Muscle layer of duodenum (tissue), 2 donors: ENCODE measurements at regions not wholly inside any gene's neighbourhood (a gene's known extent, or its start where the extent isn't known, plus 50 kb on each side); places are given as distances from the start of the nearest gene placed in this dataset.
A peak's percentile ranks its signal among the peaks of the same experiment; 100 is the strongest.
"Not testable (repeated sequence)": the region's sequence is repeated elsewhere in the genome, so short reads cannot be mapped to it uniquely, and the experiment has no call there.

Experiments
- H3K27ac ChIP-seq: one replicate; pipeline ENCODE4 v1.7.0; 2013; ENCODE audit warnings: mild to moderate bottlenecking, low read length
- H3K27me3 ChIP-seq: one replicate; pipeline ENCODE4 v1.7.0; 2013; ENCODE audit warnings: low read depth, mild to moderate bottlenecking, control low read depth, low read length
- H3K36me3 ChIP-seq, 2 donors: one replicate each; pipeline ENCODE4 v1.7.0; 2013; ENCODE audit warnings: low read length in 2 of 2, control low read depth in 1 of 2, mild to moderate bottlenecking in 1 of 2; ENCODE audit not compliant: insufficient read depth in 2 of 2, control insufficient read depth in 1 of 2
- H3K4me1 ChIP-seq, 2 donors: one replicate each; pipeline ENCODE4 v1.7.0; 2013; ENCODE audit warnings: low read length in 2 of 2, mild to moderate bottlenecking in 2 of 2, control low read depth in 1 of 2, moderate library complexity in 1 of 2; ENCODE audit not compliant: insufficient read depth in 2 of 2, control insufficient read depth in 1 of 2
- H3K4me3 ChIP-seq, 2 donors: one replicate each; pipeline ENCODE4 v1.7.0; 2013; ENCODE audit warnings: low read length in 2 of 2, low read depth in 1 of 2, mild to moderate bottlenecking in 1 of 2
- H3K9me3 ChIP-seq, 2 donors: one replicate each; pipeline ENCODE4 v1.7.0; 2013; ENCODE audit warnings: low read length in 2 of 2, control low read depth in 1 of 2, mild to moderate bottlenecking in 1 of 2; ENCODE audit not compliant: control insufficient read depth in 1 of 2
- donor health status: healthy.

DNA sequence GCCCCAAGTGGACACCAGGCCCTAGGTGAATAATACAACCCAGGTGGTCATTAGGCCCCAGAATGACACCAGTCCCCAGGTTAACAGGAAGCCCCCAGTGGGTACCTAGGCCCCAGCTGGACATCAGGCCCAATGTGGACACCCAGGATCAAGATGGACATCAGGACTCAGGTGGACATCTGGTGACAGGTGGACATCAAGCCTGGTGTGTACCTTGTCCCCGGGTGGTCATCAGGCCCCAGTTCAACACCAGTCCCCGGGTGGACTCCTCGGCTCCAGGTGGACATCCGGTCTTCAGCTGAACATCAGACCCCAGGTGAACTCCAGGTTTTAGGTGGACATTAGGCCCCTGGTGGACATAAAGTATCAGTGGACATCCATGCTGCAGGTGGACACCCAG lies 524.6 kb downstream of the FOXD4L4 start:
- H3K27me3 ChIP-seq, H3K9me3 ChIP-seq, H3K36me3 ChIP-seq, H3K4me3 ChIP-seq, H3K27ac ChIP-seq, H3K4me1 ChIP-seq: not testable (repeated sequence)

DNA sequence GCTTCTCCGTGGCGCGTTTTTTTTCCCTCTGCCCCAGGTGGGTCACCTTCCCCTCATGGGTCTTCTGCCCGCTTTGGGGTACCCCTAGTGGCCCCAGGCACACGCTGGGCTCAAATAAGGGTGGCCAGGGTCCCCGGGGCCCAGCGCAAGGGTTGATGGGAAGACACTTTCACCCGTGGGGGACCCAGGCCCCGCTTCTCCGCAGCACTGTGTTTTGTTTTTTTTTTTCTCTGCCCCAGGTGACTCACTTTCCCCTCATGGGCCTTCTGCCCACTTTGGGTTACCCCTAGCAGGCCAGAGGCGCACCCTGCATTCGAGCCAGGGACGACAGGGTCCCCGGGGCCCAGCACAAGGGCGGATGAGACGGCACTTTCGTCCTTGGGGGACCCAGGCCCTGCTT lies 526.7 kb downstream of the FOXD4L4 start:
- not testable (repeated sequence) for H3K4me3 ChIP-seq, H3K9me3 ChIP-seq, H3K36me3 ChIP-seq, H3K27me3 ChIP-seq, H3K4me1 ChIP-seq, H3K27ac ChIP-seq

DNA sequence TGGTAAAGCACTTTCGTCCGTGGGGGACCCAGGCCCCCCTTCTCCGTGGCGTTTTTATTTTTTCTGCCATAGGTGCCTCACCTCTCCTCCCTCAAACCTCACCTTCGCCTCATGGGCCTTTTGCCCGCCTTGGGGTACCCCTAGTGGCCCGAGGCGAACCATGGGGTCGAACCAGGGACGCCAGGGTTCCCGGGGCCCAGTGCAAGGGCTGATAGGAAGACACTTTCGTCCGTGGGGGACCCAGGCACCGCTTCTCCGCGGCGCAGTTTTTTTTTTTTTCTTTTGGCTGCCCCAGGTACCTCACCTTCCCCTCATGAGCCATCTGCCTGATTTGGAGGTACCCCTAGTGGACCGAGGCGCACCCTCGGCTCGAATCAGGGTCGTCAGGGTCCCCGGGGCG lies 527.8 kb downstream of the FOXD4L4 start:
- not testable (repeated sequence) for H3K27me3 ChIP-seq, H3K4me1 ChIP-seq

DNA sequence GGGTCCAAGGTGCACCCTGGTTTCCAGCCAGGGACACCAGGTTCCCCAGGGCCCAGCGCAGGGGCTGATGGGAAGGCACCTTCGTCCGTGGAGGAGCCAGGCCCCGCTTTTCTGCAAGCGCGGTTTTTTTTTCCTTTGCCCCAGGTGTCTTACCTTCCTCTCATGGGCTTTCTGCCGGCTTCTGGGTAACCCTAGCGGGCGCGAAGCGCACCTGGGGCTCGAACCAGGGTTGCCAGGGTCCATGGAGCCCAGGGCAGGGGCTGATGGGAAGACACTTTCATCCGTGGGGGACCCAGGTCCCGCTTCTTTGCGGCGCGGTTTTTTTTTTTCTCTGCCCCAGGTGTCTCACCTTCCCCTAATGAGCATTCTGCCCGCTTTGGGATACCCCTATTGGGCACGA lies 529.3 kb downstream of the FOXD4L4 start:
- H3K4me3 ChIP-seq, H3K36me3 ChIP-seq, H3K9me3 ChIP-seq: not testable (repeated sequence)

More for the DNA sequence above, 527.8 kb downstream of the FOXD4L4 start:
- H3K36me3 ChIP-seq, H3K9me3 ChIP-seq, H3K4me3 ChIP-seq, H3K27ac ChIP-seq: not testable (repeated sequence)

GRCh38 chr9:66266856-66267430 lies 530.0 kb downstream of the FOXD4L4 start:
- H3K4me3 ChIP-seq: not testable (repeated sequence)

More for the DNA sequence above, 529.3 kb downstream of the FOXD4L4 start:
- not testable (repeated sequence) for H3K27ac ChIP-seq, H3K4me1 ChIP-seq, H3K27me3 ChIP-seq

GRCh38 chr9:66267684-66268083 lies 530.7 kb downstream of the FOXD4L4 start:
- not testable (repeated sequence) for H3K4me1 ChIP-seq, H3K27ac ChIP-seq, H3K36me3 ChIP-seq, H3K27me3 ChIP-seq, H3K9me3 ChIP-seq, H3K4me3 ChIP-seq

More at GRCh38 chr9:66266856-66267430, 530.0 kb downstream of the FOXD4L4 start:
- H3K9me3 ChIP-seq, H3K27ac ChIP-seq, H3K36me3 ChIP-seq, H3K27me3 ChIP-seq, H3K4me1 ChIP-seq: not testable (repeated sequence)

GRCh38 chr9:66269024-66269423 lies 532.1 kb downstream of the FOXD4L4 start:
- not testable (repeated sequence) for H3K27me3 ChIP-seq, H3K36me3 ChIP-seq, H3K4me3 ChIP-seq, H3K4me1 ChIP-seq, H3K9me3 ChIP-seq, H3K27ac ChIP-seq

- not testable (repeated sequence) for H3K4me1 ChIP-seq, H3K27me3 ChIP-seq, H3K36me3 ChIP-seq, H3K27ac ChIP-seq, H3K9me3 ChIP-seq
- H3K4me3 ChIP-seq: peak overlapping the region in 1 of 2 donors; percentile 57
These were observed 532.8 kb downstream of the FOXD4L4 start for GRCh38 chr9:66269783-66270182.

DNA sequence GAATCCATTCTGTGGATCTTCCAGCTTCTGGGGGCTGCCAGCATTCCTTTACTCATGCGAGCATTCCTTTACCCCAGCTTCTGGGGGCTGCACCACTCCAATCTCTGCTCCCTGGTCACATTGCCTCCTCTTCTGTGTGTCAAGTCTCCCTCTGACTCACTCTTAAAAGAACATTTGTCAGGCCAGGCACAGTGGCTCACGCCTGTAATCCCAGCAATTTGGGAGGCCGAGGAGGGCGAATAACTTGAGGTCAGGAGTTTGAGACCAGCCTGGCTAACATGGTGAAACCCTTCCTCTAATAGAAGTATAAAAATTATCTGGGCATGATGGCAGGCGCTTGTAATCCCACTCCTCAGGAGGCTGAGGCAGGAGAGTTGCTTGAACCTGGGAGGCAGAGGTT lies 541.9 kb downstream of the FOXD4L4 start:
- H3K4me3 ChIP-seq, H3K27me3 ChIP-seq, H3K27ac ChIP-seq, H3K9me3 ChIP-seq, H3K36me3 ChIP-seq, H3K4me1 ChIP-seq: not testable (repeated sequence)
